A673 (cell line): ENCODE measurements at regions not wholly inside any gene's neighbourhood (a gene's known extent, or its start where the extent isn't known, plus 50 kb on each side); places are given as distances from the start of the nearest gene placed in this dataset.
"Not testable (repeated sequence)": the region's sequence is repeated elsewhere in the genome, so short reads cannot be mapped to it uniquely, and the experiment has no call there.

Experiments
- EZH2 ChIP-seq: fragments of 200-600 bp; sonication (generic); IDR thresholded peaks from 2 replicates; pipeline ENCODE4 v1.6.1; 2017; ENCODE audit warnings: borderline replicate concordance, low read depth, mild to moderate bottlenecking, mixed read lengths, antibody characterized with exemption, low read length; ENCODE audit not compliant: poor library complexity, severe bottlenecking
- TF ChIP-seq, protein P1 (sequence below): fragments of 300-800, 200-600 bp; sonication (generic); conservative IDR thresholded peaks from 2 replicates; pipeline ENCODE4 v1.5.1; 2017; ENCODE audit warnings: low read depth, mild to moderate bottlenecking, antibody characterized with exemption, low read length, moderate library complexity, mixed read lengths

DNA sequence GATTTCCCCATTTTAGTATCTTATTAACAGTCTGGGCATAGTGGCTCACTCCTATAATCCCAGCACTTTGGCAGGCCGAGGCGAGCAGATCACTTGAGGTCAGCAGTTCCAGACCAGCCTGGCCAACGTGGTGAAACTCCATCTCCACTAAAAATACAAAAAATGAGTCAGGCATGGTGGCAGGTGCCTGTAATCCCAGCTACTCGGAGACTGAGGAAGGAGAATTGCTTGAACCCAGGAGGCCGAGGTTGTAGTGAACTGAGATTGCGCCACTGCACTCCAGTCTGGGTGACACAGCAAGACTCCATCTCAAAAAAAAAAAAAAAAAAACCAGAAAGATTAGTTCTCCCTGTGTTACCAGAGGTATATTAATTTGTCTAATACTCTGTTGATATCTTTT is 52.3 kb upstream of the NSUN7 start:
- TF ChIP-seq, protein P1, sequence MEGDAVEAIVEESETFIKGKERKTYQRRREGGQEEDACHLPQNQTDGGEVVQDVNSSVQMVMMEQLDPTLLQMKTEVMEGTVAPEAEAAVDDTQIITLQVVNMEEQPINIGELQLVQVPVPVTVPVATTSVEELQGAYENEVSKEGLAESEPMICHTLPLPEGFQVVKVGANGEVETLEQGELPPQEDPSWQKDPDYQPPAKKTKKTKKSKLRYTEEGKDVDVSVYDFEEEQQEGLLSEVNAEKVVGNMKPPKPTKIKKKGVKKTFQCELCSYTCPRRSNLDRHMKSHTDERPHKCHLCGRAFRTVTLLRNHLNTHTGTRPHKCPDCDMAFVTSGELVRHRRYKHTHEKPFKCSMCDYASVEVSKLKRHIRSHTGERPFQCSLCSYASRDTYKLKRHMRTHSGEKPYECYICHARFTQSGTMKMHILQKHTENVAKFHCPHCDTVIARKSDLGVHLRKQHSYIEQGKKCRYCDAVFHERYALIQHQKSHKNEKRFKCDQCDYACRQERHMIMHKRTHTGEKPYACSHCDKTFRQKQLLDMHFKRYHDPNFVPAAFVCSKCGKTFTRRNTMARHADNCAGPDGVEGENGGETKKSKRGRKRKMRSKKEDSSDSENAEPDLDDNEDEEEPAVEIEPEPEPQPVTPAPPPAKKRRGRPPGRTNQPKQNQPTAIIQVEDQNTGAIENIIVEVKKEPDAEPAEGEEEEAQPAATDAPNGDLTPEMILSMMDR = not testable (repeated sequence)
- not testable (repeated sequence) for TF ChIP-seq EZH2
